ENCODE measurements at regions not wholly inside any gene's neighbourhood (a gene's known extent, or its start where the extent isn't known, plus 50 kb on each side); places are given as distances from the start of the nearest gene placed in this dataset.

DNA sequence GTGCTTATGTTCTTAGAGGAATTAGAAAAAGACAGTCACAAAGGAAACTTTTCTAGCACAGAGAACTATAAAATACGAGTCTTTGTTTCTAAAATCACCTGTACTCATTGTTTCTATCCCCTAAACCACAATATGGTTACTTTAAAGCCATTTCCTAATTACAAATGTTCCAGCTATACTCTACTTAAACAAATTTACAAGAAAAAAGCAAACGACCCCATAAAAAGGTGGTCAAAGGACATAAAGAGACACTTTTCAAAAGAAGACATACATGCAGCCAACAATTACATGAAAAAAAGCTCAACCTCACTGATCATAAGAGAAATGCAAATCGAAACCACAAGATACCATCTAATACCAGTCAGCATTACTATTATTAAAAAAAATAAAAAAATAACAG is 447.3 kb downstream of the RAB28 start:
- Histone ChIP-seq H3K4me3 (ENCODE audit: low read depth, low read length, poor library complexity, severe bottlenecking) (no peak overlapping the region), H3K4me1 (ENCODE audit: insufficient read depth, low read length, poor library complexity, severe bottlenecking) (no peaks in the 10 kb centered on the region), H3K9me3 (ENCODE audit: low read depth, low read length, poor library complexity, severe bottlenecking) (no peaks in the 10 kb centered on the region), H3K27me3 (replicated peaks; ENCODE audit: insufficient read depth, low read depth, low read length, poor library complexity) (no peaks in the 10 kb centered on the region), H3K27ac (ENCODE audit: low read depth, low read length, poor library complexity, severe bottlenecking) (no peak overlapping the region), H3K36me3 (ENCODE audit: insufficient read depth, low read length, poor library complexity, severe bottlenecking) (no peaks in the 10 kb centered on the region)
- TF ChIP-seq, protein P1, sequence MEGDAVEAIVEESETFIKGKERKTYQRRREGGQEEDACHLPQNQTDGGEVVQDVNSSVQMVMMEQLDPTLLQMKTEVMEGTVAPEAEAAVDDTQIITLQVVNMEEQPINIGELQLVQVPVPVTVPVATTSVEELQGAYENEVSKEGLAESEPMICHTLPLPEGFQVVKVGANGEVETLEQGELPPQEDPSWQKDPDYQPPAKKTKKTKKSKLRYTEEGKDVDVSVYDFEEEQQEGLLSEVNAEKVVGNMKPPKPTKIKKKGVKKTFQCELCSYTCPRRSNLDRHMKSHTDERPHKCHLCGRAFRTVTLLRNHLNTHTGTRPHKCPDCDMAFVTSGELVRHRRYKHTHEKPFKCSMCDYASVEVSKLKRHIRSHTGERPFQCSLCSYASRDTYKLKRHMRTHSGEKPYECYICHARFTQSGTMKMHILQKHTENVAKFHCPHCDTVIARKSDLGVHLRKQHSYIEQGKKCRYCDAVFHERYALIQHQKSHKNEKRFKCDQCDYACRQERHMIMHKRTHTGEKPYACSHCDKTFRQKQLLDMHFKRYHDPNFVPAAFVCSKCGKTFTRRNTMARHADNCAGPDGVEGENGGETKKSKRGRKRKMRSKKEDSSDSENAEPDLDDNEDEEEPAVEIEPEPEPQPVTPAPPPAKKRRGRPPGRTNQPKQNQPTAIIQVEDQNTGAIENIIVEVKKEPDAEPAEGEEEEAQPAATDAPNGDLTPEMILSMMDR (conservative IDR thresholded peaks at IDR 0.05; ENCODE audit: low read depth, low read length): no peak
- no peak for TF ChIP-seq EZH2 (IDR thresholded peaks at IDR 0.05; ENCODE audit: borderline replicate concordance, low read depth, low read length, poor library complexity, severe bottlenecking)
- BruUV-seq (replicated peaks): no TSS peak
- POLR2A ChIA-PET (ENCODE audit: low non-redundant PET): no interaction called here
- intact Hi-C loops (cut with micrococcal nuclease; ENCODE audit: unreplicated experiment): no loop called here
- CTCF ChIA-PET: no interaction called here
- no peak for DNase-seq (ENCODE audit: low spot score)

- BruUV-seq (replicated peaks): no TSS peak
- no peak for TF ChIP-seq EZH2 (IDR thresholded peaks at IDR 0.05; ENCODE audit: borderline replicate concordance, low read depth, low read length, poor library complexity, severe bottlenecking)
- TF ChIP-seq, protein P1 (conservative IDR thresholded peaks at IDR 0.05; ENCODE audit: low read depth, low read length): no peak
- H3K4me1 ChIP-seq (ENCODE audit: insufficient read depth, low read length, poor library complexity, severe bottlenecking): no peaks in the 10 kb centered on the region
- ChIA-PET POLR2A (ENCODE audit: low non-redundant PET) (no interaction called here), CTCF (no interaction called here)
- H3K9me3 ChIP-seq (ENCODE audit: low read depth, low read length, poor library complexity, severe bottlenecking): no peaks in the 10 kb centered on the region
- no peaks in the 10 kb centered on the region for H3K27me3 ChIP-seq (replicated peaks; ENCODE audit: insufficient read depth, low read depth, low read length, poor library complexity)
- no peak overlapping the region for H3K4me3 ChIP-seq (ENCODE audit: low read depth, low read length, poor library complexity, severe bottlenecking)
- no peak overlapping the region for H3K27ac ChIP-seq (ENCODE audit: low read depth, low read length, poor library complexity, severe bottlenecking)
- intact Hi-C loops (cut with micrococcal nuclease; ENCODE audit: unreplicated experiment): no loop called here
- no peak for DNase-seq (ENCODE audit: low spot score)
- no peaks in the 10 kb centered on the region for H3K36me3 ChIP-seq (ENCODE audit: insufficient read depth, low read length, poor library complexity, severe bottlenecking)
These were observed 451.2 kb downstream of the RAB28 start for GRCh38 chr4:13032936-13033335.

GRCh38 chr4:13024147-13025105 is 459.7 kb downstream of the RAB28 start:
- TF ChIP-seq, protein P1 (conservative IDR thresholded peaks at IDR 0.05; ENCODE audit: low read depth, low read length): no peak
- no peak for TF ChIP-seq EZH2 (IDR thresholded peaks at IDR 0.05; ENCODE audit: borderline replicate concordance, low read depth, low read length, poor library complexity, severe bottlenecking)
- BruUV-seq (replicated peaks): no TSS peak
- intact Hi-C loops (cut with micrococcal nuclease; ENCODE audit: unreplicated experiment): no loop called here
- CTCF ChIA-PET: no interaction called here
- Histone ChIP-seq H3K9me3 (ENCODE audit: low read depth, low read length, poor library complexity, severe bottlenecking) (no peaks in the 10 kb centered on the region), H3K36me3 (ENCODE audit: insufficient read depth, low read length, poor library complexity, severe bottlenecking) (no peaks in the 10 kb centered on the region), H3K4me1 (ENCODE audit: insufficient read depth, low read length, poor library complexity, severe bottlenecking) (no peaks in the 10 kb centered on the region), H3K4me3 (ENCODE audit: low read depth, low read length, poor library complexity, severe bottlenecking) (no peak overlapping the region), H3K27ac (ENCODE audit: low read depth, low read length, poor library complexity, severe bottlenecking) (no peak overlapping the region), H3K27me3 (replicated peaks; ENCODE audit: insufficient read depth, low read depth, low read length, poor library complexity) (no peaks in the 10 kb centered on the region)
- POLR2A ChIA-PET (ENCODE audit: low non-redundant PET): no interaction called here
- DNase-seq (ENCODE audit: low spot score): no peak

Measured in A673 (cell line).